ENCODE measurements at regions not wholly inside any gene's neighbourhood (a gene's known extent, or its start where the extent isn't known, plus 50 kb on each side); places are given as distances from the start of the nearest gene placed in this dataset.

DNA sequence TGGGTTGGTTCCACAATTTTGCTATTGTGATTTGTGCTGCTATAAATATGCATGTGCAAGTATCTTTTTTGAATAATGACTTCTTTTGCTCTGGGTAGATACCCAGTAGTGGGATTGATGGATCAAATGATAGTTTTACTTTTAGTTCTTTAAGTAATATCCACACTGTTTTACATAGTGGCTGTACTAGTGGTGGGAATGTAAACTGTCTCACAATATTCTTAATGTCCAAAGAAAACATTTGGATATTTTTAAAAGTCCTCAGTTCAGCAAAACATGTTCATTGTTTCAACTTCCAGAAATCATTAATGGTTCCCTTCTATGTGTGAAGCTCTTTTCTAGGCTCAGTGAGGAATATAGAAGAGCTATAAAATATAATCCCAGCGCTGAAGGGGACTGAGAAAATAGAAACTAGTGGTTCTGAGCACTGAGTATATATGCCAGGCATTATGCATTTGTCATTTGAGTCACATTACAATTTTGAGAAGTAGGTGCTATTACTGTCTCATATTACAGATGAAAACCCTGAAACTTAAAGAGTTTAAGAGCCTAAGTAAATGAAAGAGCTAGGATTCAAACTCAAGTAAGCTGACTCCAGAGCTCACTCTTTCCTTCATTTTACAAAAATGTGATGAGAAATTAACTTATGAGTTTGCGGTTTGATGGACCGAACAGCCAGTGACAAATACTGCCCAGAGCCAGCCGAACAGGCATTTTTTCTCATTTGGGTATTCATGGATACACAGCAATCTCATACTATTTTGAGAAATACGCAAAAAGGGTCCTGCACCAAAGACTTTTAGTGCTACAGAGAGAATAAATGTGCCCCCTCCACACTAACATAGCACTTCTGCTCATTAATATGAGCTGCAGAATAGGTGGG, 250.1 kb downstream of the TBX18 start:
- Mint-ChIP-seq H3K4me3 (no peak overlapping the region), H3K27me3 (no peaks in the 10 kb centered on the region), H3K9me3 (no peaks in the 10 kb centered on the region), H3K4me1 (ENCODE audit: low read depth) (no peaks in the 10 kb centered on the region), H3K27ac (no peak overlapping the region), H3K36me3 (ENCODE audit: low read depth) (no peaks in the 10 kb centered on the region)
- TF ChIP-seq, protein P1, sequence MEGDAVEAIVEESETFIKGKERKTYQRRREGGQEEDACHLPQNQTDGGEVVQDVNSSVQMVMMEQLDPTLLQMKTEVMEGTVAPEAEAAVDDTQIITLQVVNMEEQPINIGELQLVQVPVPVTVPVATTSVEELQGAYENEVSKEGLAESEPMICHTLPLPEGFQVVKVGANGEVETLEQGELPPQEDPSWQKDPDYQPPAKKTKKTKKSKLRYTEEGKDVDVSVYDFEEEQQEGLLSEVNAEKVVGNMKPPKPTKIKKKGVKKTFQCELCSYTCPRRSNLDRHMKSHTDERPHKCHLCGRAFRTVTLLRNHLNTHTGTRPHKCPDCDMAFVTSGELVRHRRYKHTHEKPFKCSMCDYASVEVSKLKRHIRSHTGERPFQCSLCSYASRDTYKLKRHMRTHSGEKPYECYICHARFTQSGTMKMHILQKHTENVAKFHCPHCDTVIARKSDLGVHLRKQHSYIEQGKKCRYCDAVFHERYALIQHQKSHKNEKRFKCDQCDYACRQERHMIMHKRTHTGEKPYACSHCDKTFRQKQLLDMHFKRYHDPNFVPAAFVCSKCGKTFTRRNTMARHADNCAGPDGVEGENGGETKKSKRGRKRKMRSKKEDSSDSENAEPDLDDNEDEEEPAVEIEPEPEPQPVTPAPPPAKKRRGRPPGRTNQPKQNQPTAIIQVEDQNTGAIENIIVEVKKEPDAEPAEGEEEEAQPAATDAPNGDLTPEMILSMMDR (IDR thresholded peaks at IDR 0.05): no peak
- ChIA-PET POLR2A (no interaction called here), CTCF (no interaction called here)
- DNase-seq (no peak), ATAC-seq (no peak)
- intact Hi-C loops (cut with micrococcal nuclease): no loop called here

DNA sequence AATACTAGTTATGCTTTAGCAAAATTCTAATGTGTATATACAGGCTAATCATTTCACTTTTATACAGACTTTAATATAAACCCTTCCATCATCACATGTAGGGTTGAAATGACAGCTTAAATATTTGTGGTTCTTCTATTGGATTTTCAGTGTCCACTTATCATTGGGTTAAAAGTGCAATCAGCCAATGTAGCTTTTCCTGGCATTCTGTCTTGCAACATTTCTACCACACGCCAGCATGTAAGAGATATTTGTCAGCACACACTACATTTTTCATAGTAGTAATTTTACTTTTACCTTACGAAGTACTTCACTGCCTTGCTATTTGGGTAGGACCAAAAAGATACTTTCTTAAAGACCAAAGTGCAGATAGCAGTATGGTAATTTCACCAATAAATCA, 252.0 kb downstream of the TBX18 start:
- intact Hi-C loops (cut with micrococcal nuclease): no loop called here
- H3K27ac Mint-ChIP-seq: no peak overlapping the region
- H3K4me1 Mint-ChIP-seq (ENCODE audit: low read depth): no peaks in the 10 kb centered on the region
- no peaks in the 10 kb centered on the region for H3K27me3 Mint-ChIP-seq
- H3K9me3 Mint-ChIP-seq: peaks cover 1% of the 10 kb centered on the region
- POLR2A ChIA-PET: no interaction called here
- TF ChIP-seq, protein P1 (IDR thresholded peaks at IDR 0.05): no peak
- H3K36me3 Mint-ChIP-seq (ENCODE audit: low read depth): no peaks in the 10 kb centered on the region
- DNase-seq (no peak), ATAC-seq (no peak)
- CTCF ChIA-PET: no interaction called here
- H3K4me3 Mint-ChIP-seq: no peak overlapping the region

DNA sequence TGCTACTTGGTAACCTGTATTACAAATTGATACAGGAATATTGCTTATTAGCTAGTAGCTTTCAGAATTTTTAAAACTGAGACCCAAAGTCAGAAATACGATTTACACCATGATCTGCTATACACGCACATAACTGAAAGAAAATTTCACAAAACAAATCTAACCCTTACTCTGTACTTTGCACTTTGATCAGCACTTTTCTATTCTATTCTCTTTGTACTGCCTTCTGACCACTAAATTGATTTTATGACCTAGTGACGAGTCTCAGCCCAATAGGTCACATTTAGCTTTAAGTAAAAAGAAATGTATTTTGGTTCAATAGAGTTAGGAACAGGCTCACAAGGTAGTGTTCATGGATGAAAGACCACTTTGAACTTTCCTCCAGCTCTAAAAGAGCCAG, 252.5 kb downstream of the TBX18 start:
- no peak for DNase-seq
- no peak for ATAC-seq
- ChIA-PET POLR2A (no interaction called here), CTCF (no interaction called here)
- H3K4me3 Mint-ChIP-seq: no peak overlapping the region
- TF ChIP-seq, protein P1 (IDR thresholded peaks at IDR 0.05): no peak
- intact Hi-C loops (cut with micrococcal nuclease): no loop called here
- no peaks in the 10 kb centered on the region for H3K27me3 Mint-ChIP-seq
- peaks cover 1% of the 10 kb centered on the region for H3K9me3 Mint-ChIP-seq
- no peak overlapping the region for H3K27ac Mint-ChIP-seq
- no peaks in the 10 kb centered on the region for H3K36me3 Mint-ChIP-seq (ENCODE audit: low read depth)
- no peaks in the 10 kb centered on the region for H3K4me1 Mint-ChIP-seq (ENCODE audit: low read depth)

DNA sequence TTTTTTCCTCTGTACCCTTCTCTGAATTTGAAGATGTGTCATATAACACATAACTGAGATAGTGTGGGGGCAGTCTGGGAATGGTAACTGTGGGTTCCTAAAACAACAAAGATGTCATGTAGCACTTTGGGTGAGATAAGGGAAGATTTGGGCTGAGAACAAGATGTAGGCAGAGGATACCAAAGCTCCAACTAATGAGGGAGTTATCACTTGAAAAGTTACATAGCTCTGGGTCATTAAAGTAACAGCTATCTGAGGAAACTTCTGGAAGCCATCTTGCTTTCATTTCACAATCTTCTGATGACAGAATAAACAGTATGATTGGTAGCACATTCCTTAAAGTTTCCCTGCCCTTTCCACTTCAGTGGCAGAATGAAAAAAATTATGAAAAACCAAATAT, 255.4 kb downstream of the TBX18 start:
- Mint-ChIP-seq H3K4me1 (ENCODE audit: low read depth) (no peaks in the 10 kb centered on the region), H3K36me3 (ENCODE audit: low read depth) (no peaks in the 10 kb centered on the region)
- POLR2A ChIA-PET: no interaction called here

DNA sequence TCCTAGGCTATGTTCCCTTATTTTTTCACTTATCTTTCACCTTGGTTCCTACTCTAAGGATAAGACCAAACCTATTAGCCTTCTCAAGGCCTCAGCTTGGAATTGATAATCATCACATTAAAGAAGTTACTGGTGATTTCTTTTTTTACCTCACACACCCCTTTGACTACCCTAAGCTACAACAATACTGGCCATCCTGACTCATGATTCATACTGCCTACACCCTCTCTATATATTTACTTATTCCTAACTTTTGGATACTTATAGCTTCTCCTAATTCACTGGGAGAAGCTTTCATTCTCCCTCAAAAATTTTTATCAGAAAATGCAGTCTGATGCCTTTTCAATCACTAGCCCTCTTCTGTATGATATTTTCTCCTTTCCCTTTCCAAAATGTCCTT, 256.1 kb downstream of the TBX18 start:
- ChIA-PET POLR2A (no interaction called here), CTCF (interaction anchor here (0.8 kb wide), 1 partner anchor 815 kb away, joined by 3 read pairs; no protein-coding TSS in a partner anchor)
- H3K4me3 Mint-ChIP-seq: no peak overlapping the region
- H3K4me1 Mint-ChIP-seq (ENCODE audit: low read depth): no peaks in the 10 kb centered on the region
- intact Hi-C loops (cut with micrococcal nuclease): no loop called here
- H3K27me3 Mint-ChIP-seq: no peaks in the 10 kb centered on the region
- TF ChIP-seq, protein P1 (IDR thresholded peaks at IDR 0.05): no peak
- ATAC-seq (no peak), DNase-seq (no peak)
- peaks cover 5% of the 10 kb centered on the region for H3K9me3 Mint-ChIP-seq
- H3K36me3 Mint-ChIP-seq (ENCODE audit: low read depth): no peaks in the 10 kb centered on the region
- H3K27ac Mint-ChIP-seq: no peak overlapping the region

More for the DNA sequence above, 255.4 kb downstream of the TBX18 start:
- no peak for DNase-seq
- intact Hi-C loops (cut with micrococcal nuclease): no loop called here
- Mint-ChIP-seq H3K27ac (no peak overlapping the region), H3K9me3 (peaks cover 5% of the 10 kb centered on the region), H3K27me3 (no peaks in the 10 kb centered on the region), H3K4me3 (no peak overlapping the region)
- TF ChIP-seq, protein P1 (IDR thresholded peaks at IDR 0.05): no peak
- CTCF ChIA-PET: no interaction called here
- ATAC-seq: no peak
